ENCODE measurements at regions not wholly inside any gene's neighbourhood (a gene's known extent, or its start where the extent isn't known, plus 50 kb on each side); places are given as distances from the start of the nearest gene placed in this dataset.
"Not testable (repeated sequence)": the region's sequence is repeated elsewhere in the genome, so short reads cannot be mapped to it uniquely, and the experiment has no call there.

DNA sequence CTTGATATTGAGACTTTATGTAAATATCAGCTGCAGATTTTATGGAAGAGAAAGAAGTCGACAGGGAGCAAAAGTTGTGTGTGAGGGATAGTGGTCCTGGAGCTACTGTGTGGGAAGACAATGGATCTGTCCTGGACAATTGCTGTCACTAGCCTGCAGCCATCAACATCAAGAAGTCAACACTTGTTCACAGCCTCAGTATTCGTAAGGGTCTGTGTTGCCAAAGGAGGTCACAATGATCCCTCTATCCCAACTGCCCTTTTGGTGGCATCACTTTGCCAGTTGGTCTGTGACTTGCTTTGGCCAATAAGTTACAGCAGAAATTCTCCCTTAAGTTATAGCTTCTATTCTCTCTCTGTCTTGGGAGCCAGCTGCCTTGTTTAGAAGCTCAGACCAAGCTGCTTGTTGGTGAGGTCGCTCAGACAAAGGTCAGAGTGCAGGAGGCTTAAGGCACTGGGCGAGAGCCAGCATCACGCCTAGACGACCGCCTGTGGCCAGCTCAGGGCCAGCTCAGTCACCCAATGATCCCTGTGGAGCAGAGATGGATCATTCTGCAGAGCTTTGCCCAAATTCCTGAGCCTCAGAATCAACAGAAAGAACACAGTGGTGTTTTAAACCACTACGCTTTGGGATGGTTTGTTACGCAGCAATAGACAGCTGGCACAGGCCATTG is 134.9 kb downstream of the RHOU start:
- no peak for DNase-seq

DNA sequence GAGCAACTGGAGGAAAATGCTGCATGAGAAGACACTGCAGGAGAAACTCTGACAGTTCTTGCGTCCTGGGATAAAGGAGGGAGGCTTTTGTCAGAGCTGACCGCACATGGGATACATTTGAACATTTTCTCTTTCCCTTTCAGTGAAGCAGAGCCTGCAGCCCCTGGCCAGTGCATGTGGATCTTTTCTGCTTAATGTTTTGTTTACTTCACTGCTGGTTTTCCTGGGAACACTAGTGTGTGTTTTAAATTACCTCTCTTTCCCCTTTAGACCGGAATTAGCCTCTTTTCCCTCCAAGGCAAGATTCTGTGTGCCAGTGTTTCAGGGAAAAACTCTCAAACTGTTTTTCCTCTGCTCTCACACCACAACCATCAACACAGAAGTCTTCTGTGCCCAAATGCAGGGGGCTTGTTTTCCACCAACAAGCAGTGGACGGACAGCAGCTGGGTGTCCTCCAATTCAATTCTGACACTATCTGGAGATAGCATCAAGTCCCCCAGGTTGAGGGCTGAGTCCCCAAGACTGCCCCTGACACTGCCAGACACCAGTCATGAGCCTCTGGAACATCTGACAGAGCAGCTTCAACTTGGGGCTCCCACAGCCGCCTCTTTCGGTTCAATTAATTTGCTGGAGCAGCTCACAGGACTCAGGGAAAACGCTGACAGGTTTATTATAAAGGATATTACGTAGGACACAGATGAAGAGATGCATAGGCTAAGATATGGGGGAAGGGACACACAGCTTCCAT is 136.2 kb downstream of the RHOU start:
- no peak for DNase-seq

DNA sequence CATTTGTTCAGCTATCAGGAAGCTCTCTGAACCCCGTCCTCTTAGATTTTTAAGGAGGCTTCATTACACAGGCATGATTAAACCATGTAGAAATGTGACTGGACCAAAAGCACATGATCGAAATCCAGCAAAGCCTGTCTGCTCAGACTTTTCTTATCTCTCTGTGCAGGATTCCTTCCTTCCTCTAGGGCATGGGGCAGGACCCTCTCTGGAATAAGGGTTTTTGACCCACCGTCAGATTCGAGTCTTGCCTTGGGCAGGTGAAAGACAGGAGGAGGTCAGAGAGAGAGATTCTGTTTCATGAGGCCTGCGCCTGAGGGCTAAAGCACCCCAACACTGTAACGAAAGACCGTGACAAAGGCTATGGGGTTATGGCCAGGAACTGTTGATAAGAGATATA is 136.8 kb downstream of the RHOU start:
- no peak for DNase-seq

DNA sequence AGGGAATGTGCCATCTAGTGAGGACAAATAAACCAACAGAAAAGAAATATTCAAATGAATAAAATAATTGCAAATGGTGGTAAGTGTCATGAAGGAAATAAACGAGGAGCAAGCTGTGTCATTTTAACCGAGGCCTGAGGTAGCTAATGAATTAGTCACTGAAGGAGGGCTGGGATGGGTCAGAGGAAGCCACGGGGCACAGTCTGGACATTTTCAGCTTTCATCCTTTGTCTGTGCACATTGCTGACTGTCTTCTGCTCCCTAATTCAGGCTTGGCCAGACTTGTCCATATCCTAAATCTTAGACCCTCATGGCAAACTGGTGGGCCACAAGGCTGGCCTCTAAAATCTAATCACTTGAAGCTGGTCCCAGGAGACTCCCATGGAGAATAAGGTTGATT is 138.4 kb downstream of the RHOU start:
- no peak for DNase-seq

DNA sequence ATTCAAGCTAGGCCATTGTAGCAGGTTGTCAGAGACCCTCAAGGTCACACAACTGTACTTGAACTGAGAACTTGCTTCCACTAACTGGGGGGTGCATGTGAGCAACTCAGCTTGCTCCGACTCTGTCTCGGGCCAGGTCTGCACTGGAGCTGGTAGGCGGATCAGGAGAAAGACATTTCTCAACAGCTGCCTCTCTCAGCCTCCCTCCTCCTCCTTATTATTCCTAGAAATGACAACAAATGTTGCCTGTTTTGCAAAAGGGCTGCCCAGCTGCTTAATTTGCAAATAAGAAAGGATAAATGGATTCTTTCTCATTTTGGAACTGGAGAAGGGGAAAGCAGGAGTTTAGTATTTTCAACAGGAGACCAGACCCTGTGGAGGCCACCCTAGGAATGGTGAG is 140.5 kb downstream of the RHOU start:
- DNase-seq: no peak

DNA sequence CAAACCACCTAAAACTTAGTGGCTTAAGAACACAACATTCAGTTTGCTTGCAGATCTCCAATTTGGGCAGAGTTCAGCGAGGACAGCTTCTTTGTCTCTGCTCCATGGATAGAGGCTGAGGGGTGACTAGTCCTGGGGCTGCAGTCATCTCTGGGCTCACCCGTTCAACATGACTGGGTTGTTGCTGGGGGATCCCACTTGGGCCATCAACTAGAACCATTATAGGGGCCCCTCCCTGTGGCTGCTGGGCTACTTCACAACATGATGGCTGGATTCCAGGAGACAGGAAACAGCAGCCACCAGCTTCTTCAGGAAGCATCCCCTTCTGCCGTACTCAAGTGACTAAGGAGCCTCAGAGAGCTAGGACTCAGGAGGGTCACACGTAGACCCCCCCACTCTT is 140.9 kb downstream of the RHOU start:
- no peak for DNase-seq

DNA sequence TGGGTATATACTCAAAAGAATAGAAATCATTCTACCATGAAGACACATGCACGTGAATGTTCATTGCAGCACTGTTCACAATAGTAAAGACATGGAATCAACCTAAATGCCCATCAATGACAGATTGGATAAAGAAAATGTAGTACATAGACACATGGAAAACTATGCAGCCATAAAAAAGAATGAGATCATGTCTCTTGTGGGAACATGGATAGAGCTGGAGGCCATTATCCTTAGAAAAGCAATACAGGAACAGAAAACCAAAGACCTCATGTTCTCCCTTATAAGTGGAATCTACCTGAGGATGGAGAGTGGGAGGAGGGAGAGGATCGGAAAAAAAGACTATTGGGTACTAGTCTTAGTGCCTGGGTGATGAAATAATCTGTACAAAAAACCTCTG is 143.9 kb downstream of the RHOU start:
- DNase-seq: no peak

DNA sequence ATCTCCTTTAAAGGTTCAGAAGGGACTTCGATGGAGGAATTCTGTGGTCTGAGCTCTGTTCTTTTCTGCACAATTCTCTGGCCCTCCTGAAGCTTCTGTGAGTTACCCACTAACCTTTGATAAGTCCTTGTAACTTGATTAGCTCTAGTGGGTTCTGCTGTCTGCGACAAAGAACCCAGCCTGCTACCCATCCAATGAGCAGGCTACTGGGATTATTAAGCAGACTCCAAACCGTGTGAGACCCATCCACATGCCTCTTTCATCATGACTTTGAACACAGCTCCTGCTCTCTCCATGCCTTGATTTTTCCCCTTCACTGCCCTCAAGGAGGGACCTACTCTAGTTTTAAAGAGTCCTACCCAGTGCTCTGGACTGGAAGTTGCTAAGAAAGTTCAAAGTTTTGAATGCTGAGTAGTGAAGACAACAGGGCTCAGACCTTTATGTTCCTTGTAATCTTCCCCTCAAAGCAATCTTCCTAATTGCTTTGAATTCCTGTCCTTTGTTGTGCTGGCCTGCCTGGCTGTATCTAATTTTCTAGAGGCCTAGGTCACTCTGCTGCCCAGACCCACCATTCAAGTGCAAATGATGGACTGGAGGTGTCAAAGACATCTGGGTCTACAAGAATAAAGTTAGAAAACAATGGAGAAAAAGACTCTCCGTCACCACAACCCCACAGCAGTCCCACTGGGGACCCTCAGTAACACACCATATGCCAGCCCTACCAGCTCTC is 146.9 kb downstream of the RHOU start:
- DNase-seq: no peak

DNA sequence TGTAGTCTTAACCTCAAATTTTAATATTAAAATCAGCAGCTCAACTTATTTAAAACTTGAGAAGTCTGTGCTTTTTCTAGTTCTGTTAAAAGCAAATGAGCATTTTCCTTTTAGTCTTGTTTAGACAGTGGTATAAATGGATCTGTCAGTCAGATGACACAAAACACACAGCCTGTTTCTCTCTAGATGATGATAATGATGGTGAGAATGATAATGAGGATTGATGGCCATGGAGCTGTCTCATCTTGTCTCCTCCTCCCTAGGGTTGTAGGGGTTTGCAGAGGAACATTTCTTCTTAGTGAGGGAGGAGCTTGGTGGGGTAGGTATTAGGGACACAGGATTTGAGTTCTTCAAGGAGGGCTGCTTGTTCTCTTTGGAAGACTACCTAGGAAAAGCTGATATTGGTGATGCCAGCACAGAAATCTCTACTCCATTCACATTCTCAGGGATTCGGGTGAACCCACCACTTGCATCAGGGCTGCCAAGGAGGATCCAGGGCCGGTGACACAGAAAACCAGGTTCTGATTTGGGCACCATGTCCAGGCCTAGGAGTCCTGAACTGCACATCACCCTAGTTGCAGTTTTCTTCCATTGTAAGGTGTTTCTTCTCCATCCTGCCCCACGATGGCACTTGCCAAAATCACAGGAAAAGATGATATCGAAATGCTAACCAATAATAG is 147.6 kb downstream of the RHOU start:
- DNase-seq: no peak

DNA sequence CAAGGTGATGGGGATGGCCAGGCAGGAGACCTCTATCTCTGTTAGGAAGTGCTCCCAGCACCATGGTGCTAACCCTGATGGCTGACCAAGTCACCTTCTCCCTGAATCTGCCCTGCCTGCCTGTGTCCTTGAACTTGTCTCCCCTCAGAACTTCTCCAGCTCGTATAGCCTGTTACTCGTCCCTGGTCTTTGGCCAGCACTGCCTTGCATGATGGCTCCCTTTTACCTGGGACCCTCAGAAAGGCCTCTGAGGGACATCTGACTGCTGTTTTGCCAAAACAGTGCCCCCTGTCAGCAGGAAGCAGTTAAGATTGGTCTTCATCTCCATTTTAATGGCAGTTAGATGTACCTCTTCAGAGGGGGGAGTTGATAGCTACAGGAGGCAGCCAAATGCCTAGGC is 148.3 kb downstream of the RHOU start:
- no peak for DNase-seq

DNA sequence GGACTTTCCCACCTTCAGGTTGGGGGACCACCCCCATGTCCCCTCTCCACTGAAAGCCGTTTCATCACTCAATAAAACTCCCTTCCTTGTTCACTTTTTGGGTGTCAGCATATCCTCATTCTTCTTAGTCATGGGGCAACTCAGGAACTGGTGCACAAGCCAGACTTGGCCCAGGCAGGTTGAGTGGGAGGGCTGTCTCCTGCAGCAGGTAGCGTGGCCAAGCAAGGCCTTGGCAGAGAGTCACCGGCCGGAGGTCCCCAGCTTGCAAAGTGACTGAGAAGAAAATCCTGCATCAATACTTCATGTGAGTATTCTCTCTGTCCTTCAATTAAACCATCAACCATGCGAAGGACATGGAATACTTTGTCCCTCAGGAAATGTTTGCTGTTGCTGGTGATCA is 148.9 kb downstream of the RHOU start:
- no peak for DNase-seq

DNA sequence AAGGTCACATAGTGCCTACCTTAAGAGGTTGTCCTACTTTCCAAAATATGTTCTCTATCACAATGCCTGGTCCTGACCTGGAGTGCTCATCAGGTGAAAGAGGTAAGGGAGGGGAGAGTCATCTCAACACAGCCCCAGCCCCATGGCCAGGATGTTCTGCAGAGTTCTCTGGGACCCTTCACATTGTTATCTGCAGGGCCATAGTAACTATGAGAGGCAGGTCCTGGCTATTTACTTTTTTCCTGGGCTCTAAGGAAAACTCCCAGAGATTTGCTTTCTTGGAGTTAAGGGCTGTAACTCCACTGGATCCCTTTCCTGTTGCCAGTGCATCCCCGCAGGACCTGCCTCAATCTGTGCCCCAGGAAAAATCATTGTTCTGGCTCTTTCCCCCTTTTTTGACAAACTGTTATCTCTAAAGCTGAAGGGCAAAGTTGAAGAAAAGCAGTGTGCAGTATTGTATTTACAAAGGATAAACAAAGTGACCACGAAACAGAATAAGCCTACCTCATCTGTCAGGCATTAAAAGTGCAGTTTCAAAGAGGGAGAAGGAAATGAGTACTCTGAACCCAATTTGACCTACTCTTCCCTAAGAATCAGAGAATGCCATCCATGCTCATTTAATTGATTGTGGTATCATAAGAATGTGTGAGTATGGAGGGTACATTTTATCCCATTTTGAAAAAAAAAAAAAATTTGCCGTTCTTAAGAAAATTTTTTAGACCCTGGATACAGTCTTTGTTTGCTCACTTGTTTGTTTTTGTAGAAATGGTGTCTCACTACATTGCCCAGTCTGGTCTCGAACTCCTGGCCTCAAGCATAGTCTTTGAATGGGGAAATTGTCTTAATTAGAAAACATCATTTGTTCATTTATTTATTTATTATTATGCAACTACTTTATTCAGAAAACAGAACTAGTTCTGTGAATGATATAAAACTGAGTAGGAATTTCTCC is 149.6 kb downstream of the RHOU start:
- no peak for DNase-seq

DNA sequence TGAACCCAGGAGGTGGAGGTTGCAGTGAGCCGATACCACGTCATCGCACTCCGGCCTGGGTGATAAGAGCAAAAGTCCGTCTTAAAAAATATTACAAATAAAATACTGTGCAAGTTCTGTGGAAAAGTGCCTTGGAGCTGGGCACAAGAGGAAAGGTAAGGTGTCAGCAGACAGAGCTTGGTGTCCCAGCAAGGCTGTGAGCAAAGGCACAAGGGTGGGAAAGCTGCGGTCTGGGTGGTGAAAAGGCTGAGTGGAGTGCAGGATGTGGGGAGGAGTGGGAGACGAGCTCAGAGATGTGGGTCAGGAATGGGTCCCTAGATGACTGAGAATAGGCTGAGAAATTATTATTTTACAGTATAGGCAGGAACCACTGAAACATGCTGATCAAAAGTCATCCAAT is 150.6 kb downstream of the RHOU start:
- no peak for DNase-seq

DNA sequence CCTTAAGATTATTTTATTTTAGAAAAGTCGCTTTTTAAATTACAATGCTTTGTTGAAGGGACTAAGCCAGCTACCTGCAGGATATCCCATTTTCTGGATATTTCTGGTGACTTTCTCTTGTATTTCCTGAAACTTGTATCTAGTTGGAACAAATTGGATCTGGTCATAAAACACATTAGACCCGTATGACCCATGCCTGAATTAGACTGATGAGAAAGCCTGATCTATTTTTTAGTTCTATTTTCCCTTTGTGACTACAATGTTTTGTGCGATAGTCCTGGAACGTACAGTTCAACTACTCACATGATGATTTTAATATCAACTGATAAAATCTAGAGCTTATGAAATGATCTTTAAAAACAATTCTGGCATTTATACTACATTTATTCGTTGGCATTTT is 151.8 kb downstream of the RHOU start:
- no peak for DNase-seq

DNA sequence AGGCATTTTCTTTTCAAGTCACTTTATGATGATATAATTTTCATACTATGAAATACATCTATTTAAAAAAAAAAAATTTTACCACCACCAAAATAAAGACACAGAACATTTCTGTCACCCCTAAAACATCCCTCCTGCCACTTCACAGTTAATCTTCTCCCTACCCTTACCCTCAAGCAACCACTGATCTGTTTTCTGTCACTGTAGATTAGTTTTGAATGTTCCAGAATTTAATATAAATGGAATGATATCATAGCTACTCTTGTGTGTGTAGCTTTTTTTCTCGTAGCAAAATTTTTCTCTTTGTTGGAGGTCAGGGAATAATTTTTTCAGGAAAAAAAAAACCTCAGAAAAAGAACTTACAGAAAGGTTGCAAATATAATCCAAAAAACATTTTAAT is 152.7 kb downstream of the RHOU start:
- no peak for DNase-seq

DNA sequence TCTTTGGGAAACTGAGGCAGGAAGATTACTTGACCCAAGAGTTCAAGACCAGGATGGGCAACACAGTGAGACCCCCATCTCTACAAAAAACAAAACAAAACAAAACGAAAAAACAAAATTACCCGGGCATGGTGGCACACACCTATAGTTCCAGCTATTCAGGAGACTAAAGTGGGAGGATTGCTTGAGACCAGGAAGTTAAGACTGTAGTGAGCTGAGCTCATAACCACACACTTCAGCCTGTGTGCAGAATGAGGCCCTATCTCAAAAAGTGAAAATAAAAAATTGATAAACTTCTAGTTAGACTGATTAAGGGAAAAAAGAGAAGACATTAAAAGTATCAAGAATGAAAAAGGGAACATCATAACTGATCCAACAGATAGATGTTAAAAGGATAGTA is 154.0 kb downstream of the RHOU start:
- no peak for DNase-seq

DNA sequence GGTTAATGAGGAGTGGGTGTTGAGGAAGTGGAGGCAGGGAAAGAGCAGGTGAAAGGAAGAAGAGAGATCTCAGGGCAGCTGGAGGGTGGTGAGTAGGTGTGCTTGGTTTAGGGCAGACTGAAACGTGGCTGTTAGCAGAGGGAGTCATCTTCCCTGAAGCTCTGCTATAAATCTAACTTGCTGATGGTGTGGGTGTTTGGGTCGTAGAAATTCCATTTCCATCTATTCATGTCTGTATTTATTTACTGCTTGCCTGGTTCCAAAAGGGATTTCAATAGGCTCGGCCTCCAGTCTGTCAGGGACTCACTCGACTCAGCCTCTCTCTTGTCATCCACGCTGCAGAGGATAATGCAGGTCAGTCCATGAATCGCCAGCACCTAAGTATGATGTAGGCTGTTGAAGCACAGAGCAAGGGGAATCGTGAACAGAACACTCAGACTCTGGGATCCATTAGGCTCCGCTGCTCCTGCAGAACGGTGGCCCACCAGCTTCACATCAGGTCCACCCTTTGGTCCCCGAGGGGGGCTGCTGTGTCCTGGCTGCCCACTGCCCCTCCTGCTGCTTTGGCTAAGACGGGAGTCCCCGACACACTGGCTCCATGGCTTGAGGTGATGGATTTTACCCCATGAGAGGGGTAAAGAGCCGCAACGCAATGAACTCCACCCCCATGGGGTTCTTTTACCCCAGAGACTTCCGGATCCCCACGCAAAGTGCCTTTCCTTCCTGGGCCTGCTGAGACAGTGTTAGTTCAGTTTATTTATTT is 156.2 kb downstream of the RHOU start:
- no peak for DNase-seq

DNA sequence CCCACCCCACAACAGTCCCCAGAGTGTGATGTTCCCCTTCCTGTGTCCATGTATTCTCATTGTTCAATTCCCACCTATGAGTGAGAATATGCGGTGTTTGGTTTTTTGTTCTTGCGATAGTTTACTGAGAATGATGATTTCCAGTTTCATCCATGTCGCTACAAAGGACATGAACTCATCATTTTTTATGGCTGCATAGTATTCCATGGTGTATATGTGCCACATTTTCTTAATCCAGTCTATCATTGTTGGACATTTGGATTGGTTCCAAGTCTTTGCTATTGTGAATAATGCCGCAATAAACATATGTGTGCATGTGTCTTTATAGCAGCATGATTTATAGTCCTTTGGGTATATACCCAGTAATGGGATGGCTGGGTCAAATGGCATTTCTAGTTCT is 156.9 kb downstream of the RHOU start:
- DNase-seq: not testable (repeated sequence)

DNA sequence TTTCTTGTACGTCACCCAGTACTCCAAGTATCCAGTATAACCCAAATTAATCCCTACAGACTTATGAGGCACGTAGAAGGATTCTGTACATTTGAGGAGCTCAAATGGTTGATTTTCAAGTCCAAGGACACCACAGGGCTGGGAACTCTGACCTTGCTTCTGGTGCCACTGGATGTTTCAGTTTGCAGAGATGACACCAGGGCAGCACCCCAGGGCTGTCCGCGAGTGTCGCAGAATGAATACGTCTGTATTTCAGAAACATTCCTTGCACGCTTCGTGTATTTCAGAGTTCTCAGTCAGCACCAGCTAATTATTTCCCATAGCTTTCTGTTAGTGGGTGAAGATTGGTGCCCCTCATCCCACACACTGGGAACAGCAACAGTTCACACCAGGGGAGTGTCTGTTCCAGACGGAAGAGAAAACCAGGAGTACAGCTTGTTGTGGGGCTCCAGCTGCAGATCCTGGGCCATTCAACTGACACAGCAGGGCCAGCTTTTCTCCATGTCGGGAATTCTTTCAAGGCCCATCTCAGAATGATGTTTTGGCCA is 159.2 kb downstream of the RHOU start:
- no peak for DNase-seq

DNA sequence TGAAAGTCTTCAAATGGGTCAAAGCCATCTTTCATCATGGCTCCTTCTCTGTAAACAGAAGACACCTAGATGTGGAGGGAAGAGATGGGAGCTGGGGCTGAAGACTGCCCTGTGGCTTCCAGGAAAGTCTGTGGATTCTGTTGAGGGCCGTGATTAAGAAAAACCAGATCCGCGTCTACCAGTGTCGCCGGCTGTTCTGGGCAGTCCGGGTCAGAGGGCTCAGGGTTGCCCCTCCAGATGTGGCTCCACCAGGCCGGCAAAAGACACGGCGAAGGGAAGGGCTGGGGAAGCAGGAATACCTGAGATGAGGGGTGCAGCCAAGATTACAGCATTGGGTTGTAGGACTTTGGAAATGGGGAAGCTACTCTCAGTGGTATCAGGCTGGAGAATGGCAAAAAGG is 162.6 kb downstream of the RHOU start:
- DNase-seq: no peak

DNA sequence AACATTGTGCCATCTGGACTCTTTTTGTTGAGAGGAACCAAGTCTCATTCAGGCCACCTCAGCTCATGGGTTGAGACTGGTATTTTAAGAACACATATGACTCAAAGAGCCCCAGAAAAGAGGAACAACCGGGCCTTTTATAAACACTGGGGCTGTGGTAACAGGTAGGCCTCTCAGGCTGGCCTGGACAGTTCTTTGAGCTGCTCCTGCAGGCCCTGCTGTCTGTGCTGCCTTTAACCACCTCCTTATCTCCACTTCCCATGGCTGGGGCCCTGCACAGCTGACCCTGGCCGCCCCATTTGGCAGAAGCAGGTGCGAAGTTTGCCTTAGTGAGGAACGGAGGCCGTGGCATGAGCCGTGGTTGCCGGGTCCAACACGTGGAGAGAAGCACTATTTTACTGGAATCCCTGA is 163.3 kb downstream of the RHOU start:
- no peak for DNase-seq

Data from NCI-H1436 (cell line).